Ascending aorta (tissue), 2 donors: ENCODE measurements at regions not wholly inside any gene's neighbourhood (a gene's known extent, or its start where the extent isn't known, plus 50 kb on each side); places are given as distances from the start of the nearest gene placed in this dataset.
A peak's percentile ranks its signal among the peaks of the same experiment; 100 is the strongest.

ENCODE experiments used
- DNase-seq, 2 donors: peaks; one replicate each; pipeline ENCODE4 v3.0.0-alpha.2; 2019; ENCODE audit warnings: low spot score in 2 of 2
- H3K27ac ChIP-seq, 2 donors: fragments of 200-600 bp; sonication (generic); one replicate each; pipeline ENCODE4 v1.5.1; 2016 to 2017; ENCODE audit warnings: mild to moderate bottlenecking in 1 of 2
- H3K27me3 ChIP-seq: fragments of 200-600 bp; sonication (generic); one replicate; pipeline ENCODE4 v1.5.1; 2017
- H3K36me3 ChIP-seq, 2 donors: fragments of 200-600 bp; sonication (generic); one replicate each; pipeline ENCODE4 v1.5.1; 2016
- H3K4me1 ChIP-seq, 2 donors: fragments of 200-600 bp; sonication (generic); one replicate each; pipeline ENCODE4 v1.5.1; 2016 to 2017; ENCODE audit warnings: mild to moderate bottlenecking in 1 of 2
- H3K4me3 ChIP-seq, 2 donors: fragments of 200-600 bp; sonication (generic); one replicate each; pipeline ENCODE4 v1.5.1; 2016 to 2017; ENCODE audit warnings: mild to moderate bottlenecking in 1 of 2
- H3K9me3 ChIP-seq, 2 donors: fragments of 200-600 bp; sonication (generic); one replicate each; pipeline ENCODE4 v1.5.1; 2016
- CTCF ChIP-seq, 3 experiments: fragments of 200-600 bp in 2 of 3; fragments of 450-650 bp in 1 of 3; sonication (generic) in 2 of 3; IDR thresholded peaks; one replicate each; pipeline ENCODE4 v1.5.1; 2016 to 2019; ENCODE audit warnings: antibody characterized with exemption in 3 of 3, mild to moderate bottlenecking in 1 of 3, moderate library complexity in 1 of 3
- intact Hi-C: fragments of 100-400 bp; cut with DNase I; formaldehyde crosslinking; loops from one replicate; pipeline ENCODE4 v1.15.1; 2023

GRCh38 chr6:3527651-3527977, 70.8 kb upstream of the SLC22A23 start:
- Histone ChIP-seq H3K27me3 (no peaks in the 10 kb centered on the region), H3K9me3 (no peaks in the 10 kb centered on the region), H3K4me3 (no peak overlapping the region), H3K27ac (no peak overlapping the region), H3K4me1 (peaks cover 0 to 5% of the 10 kb centered on the region in 2 donors), H3K36me3 (no peaks in the 10 kb centered on the region)
- no peak for TF ChIP-seq CTCF (IDR thresholded peaks at IDR 0.05)
- DNase-seq = peak in 1 of 2 donors; percentile 7
- intact Hi-C loops = no loop called here

- H3K4me3 ChIP-seq = no peak overlapping the region
- no peaks in the 10 kb centered on the region for H3K27me3 ChIP-seq
- no peaks in the 10 kb centered on the region for H3K36me3 ChIP-seq
- DNase-seq = no peak
- H3K9me3 ChIP-seq = no peaks in the 10 kb centered on the region
- TF ChIP-seq CTCF (IDR thresholded peaks at IDR 0.05) = no peak
- no peak overlapping the region for H3K27ac ChIP-seq
- H3K4me1 ChIP-seq = peaks cover 0 to 5% of the 10 kb centered on the region in 2 donors
- intact Hi-C loops = no loop called here
Measured at GRCh38 chr6:3526962-3527650, 70.3 kb upstream of the SLC22A23 start.

GRCh38 chr6:3525915-3526314, 69.1 kb upstream of the SLC22A23 start:
- no peak for TF ChIP-seq CTCF (IDR thresholded peaks at IDR 0.05)
- intact Hi-C loops = no loop called here
- H3K27ac ChIP-seq = no peak overlapping the region
- no peaks in the 10 kb centered on the region for H3K36me3 ChIP-seq
- no peak for DNase-seq
- no peaks in the 10 kb centered on the region for H3K9me3 ChIP-seq
- H3K4me1 ChIP-seq = peaks cover 0 to 5% of the 10 kb centered on the region in 2 donors
- no peak overlapping the region for H3K4me3 ChIP-seq
- H3K27me3 ChIP-seq = no peaks in the 10 kb centered on the region

GRCh38 chr6:3524456-3524855, 67.6 kb upstream of the SLC22A23 start:
- no peaks in the 10 kb centered on the region for H3K27me3 ChIP-seq
- DNase-seq = no peak
- intact Hi-C loops = no loop called here
- no peaks in the 10 kb centered on the region for H3K9me3 ChIP-seq
- no peak overlapping the region for H3K4me3 ChIP-seq
- H3K36me3 ChIP-seq = no peaks in the 10 kb centered on the region
- TF ChIP-seq CTCF (IDR thresholded peaks at IDR 0.05) = no peak
- H3K27ac ChIP-seq = no peak overlapping the region
- peaks cover 0 to 5% of the 10 kb centered on the region in 2 donors for H3K4me1 ChIP-seq

- Histone ChIP-seq H3K4me3 (no peak overlapping the region), H3K36me3 (no peaks in the 10 kb centered on the region), H3K4me1 (peaks cover 0 to 5% of the 10 kb centered on the region in 2 donors), H3K27me3 (no peaks in the 10 kb centered on the region), H3K27ac (no peak overlapping the region), H3K9me3 (no peaks in the 10 kb centered on the region)
- TF ChIP-seq CTCF (IDR thresholded peaks at IDR 0.05) = no peak
- intact Hi-C loops = no loop called here
- DNase-seq = no peak
Measured at GRCh38 chr6:3523966-3524365, 67.1 kb upstream of the SLC22A23 start.

GRCh38 chr6:3523271-3523670, 66.4 kb upstream of the SLC22A23 start:
- peaks cover 0 to 5% of the 10 kb centered on the region in 2 donors for H3K4me1 ChIP-seq
- H3K27ac ChIP-seq = no peak overlapping the region
- H3K9me3 ChIP-seq = no peaks in the 10 kb centered on the region
- no peaks in the 10 kb centered on the region for H3K27me3 ChIP-seq
- H3K4me3 ChIP-seq = no peak overlapping the region
- TF ChIP-seq CTCF (IDR thresholded peaks at IDR 0.05) = no peak
- DNase-seq = no peak
- no peaks in the 10 kb centered on the region for H3K36me3 ChIP-seq
- intact Hi-C loops = no loop called here
